Activated T-cell treated with anti-CD3 and anti-CD28 coated beads, Interleukin-2, amount 50 U/mL, for 24 hours (primary cell): ENCODE measurements at regions not wholly inside any gene's neighbourhood (a gene's known extent, or its start where the extent isn't known, plus 50 kb on each side); places are given as distances from the start of the nearest gene placed in this dataset.

Experiments used
- DNase-seq: peaks from one replicate; pipeline ENCODE4 v3.0.0-alpha.2; 2020
- H3K27ac Mint-ChIP-seq: 2 replicates; pipeline ENCODE4 v1.8.0; 2020; ENCODE audit warnings: mild to moderate bottlenecking, mixed read lengths
- H3K27me3 Mint-ChIP-seq: 2 replicates; pipeline ENCODE4 v1.8.0; 2020; ENCODE audit warnings: mixed read lengths
- H3K36me3 Mint-ChIP-seq: 2 replicates; pipeline ENCODE4 v1.8.0; 2020; ENCODE audit warnings: low read depth, mixed read lengths
- H3K4me1 Mint-ChIP-seq: 2 replicates; pipeline ENCODE4 v1.8.0; 2020; ENCODE audit warnings: low read depth, mixed read lengths
- H3K4me3 Mint-ChIP-seq: 2 replicates; pipeline ENCODE4 v1.8.0; 2020; ENCODE audit warnings: mild to moderate bottlenecking, moderate library complexity, mixed read lengths
- H3K9me3 Mint-ChIP-seq: 2 replicates; pipeline ENCODE4 v1.8.0; 2020; ENCODE audit warnings: mixed read lengths

- Mint-ChIP-seq H3K9me3 (no peaks in the 10 kb centered on the region), H3K36me3 (no peaks in the 10 kb centered on the region), H3K4me1 (no peaks in the 10 kb centered on the region), H3K27me3 (peaks cover under 1% of the 10 kb centered on the region), H3K4me3 (no peak overlapping the region), H3K27ac (no peak overlapping the region)
- DNase-seq, result no peak
Observed at GRCh38 chr2:18363348-18363747, 197.1 kb downstream of the RDH14 start.

- no peak for DNase-seq
- Mint-ChIP-seq H3K27ac (no peak overlapping the region), H3K27me3 (no peaks in the 10 kb centered on the region), H3K9me3 (no peaks in the 10 kb centered on the region), H3K4me1 (no peaks in the 10 kb centered on the region), H3K4me3 (no peak overlapping the region), H3K36me3 (no peaks in the 10 kb centered on the region)
Observed at GRCh38 chr2:18362696-18363095, 197.8 kb downstream of the RDH14 start.

GRCh38 chr2:18357537-18357936, 202.9 kb downstream of the RDH14 start:
- Mint-ChIP-seq H3K4me3 (no peak overlapping the region), H3K27me3 (peaks cover 2% of the 10 kb centered on the region), H3K9me3 (no peaks in the 10 kb centered on the region), H3K36me3 (no peaks in the 10 kb centered on the region), H3K4me1 (no peaks in the 10 kb centered on the region), H3K27ac (no peak overlapping the region)
- DNase-seq, result no peak

GRCh38 chr2:18356676-18357075, 203.8 kb downstream of the RDH14 start:
- no peak for DNase-seq
- no peak overlapping the region for H3K4me3 Mint-ChIP-seq
- no peaks in the 10 kb centered on the region for H3K36me3 Mint-ChIP-seq
- H3K27ac Mint-ChIP-seq, result no peak overlapping the region
- peaks cover 2% of the 10 kb centered on the region for H3K27me3 Mint-ChIP-seq
- no peaks in the 10 kb centered on the region for H3K4me1 Mint-ChIP-seq
- no peaks in the 10 kb centered on the region for H3K9me3 Mint-ChIP-seq

- no peaks in the 10 kb centered on the region for H3K9me3 Mint-ChIP-seq
- no peak overlapping the region for H3K4me3 Mint-ChIP-seq
- H3K27me3 Mint-ChIP-seq, result peaks cover 5% of the 10 kb centered on the region
- no peak for DNase-seq
- no peaks in the 10 kb centered on the region for H3K4me1 Mint-ChIP-seq
- no peaks in the 10 kb centered on the region for H3K36me3 Mint-ChIP-seq
- no peak overlapping the region for H3K27ac Mint-ChIP-seq
Observed at GRCh38 chr2:18349421-18349820, 211.0 kb downstream of the RDH14 start.

GRCh38 chr2:18346874-18347273, 213.6 kb downstream of the RDH14 start:
- no peak overlapping the region for H3K4me3 Mint-ChIP-seq
- H3K36me3 Mint-ChIP-seq, result no peaks in the 10 kb centered on the region
- no peak overlapping the region for H3K27ac Mint-ChIP-seq
- no peaks in the 10 kb centered on the region for H3K9me3 Mint-ChIP-seq
- peaks cover 3% of the 10 kb centered on the region for H3K27me3 Mint-ChIP-seq
- no peaks in the 10 kb centered on the region for H3K4me1 Mint-ChIP-seq
- DNase-seq, result no peak

GRCh38 chr2:18346344-18346743, 214.1 kb downstream of the RDH14 start:
- no peaks in the 10 kb centered on the region for H3K36me3 Mint-ChIP-seq
- no peak overlapping the region for H3K4me3 Mint-ChIP-seq
- no peaks in the 10 kb centered on the region for H3K9me3 Mint-ChIP-seq
- no peak overlapping the region for H3K27ac Mint-ChIP-seq
- H3K4me1 Mint-ChIP-seq, result no peaks in the 10 kb centered on the region
- no peak for DNase-seq
- H3K27me3 Mint-ChIP-seq, result peaks cover under 1% of the 10 kb centered on the region

- H3K4me3 Mint-ChIP-seq, result no peak overlapping the region
- H3K4me1 Mint-ChIP-seq, result no peaks in the 10 kb centered on the region
- H3K27ac Mint-ChIP-seq, result no peak overlapping the region
- no peaks in the 10 kb centered on the region for H3K9me3 Mint-ChIP-seq
- H3K36me3 Mint-ChIP-seq, result no peaks in the 10 kb centered on the region
- H3K27me3 Mint-ChIP-seq, result no peaks in the 10 kb centered on the region
- DNase-seq, result no peak
Observed at GRCh38 chr2:18345848-18346247, 214.6 kb downstream of the RDH14 start.

- no peak overlapping the region for H3K27ac Mint-ChIP-seq
Observed at GRCh38 chr2:18342901-18343300, 217.6 kb downstream of the RDH14 start.

GRCh38 chr2:18339326-18339725, 221.1 kb downstream of the RDH14 start:
- H3K4me3 Mint-ChIP-seq, result no peak overlapping the region
- no peaks in the 10 kb centered on the region for H3K4me1 Mint-ChIP-seq
- H3K27me3 Mint-ChIP-seq, result peaks cover 10% of the 10 kb centered on the region
- no peaks in the 10 kb centered on the region for H3K9me3 Mint-ChIP-seq
- no peak for DNase-seq
- H3K27ac Mint-ChIP-seq, result no peak overlapping the region
- H3K36me3 Mint-ChIP-seq, result no peaks in the 10 kb centered on the region

More at GRCh38 chr2:18342901-18343300, 217.6 kb downstream of the RDH14 start:
- Mint-ChIP-seq H3K27me3 (no peaks in the 10 kb centered on the region), H3K9me3 (no peaks in the 10 kb centered on the region), H3K4me3 (no peak overlapping the region), H3K36me3 (no peaks in the 10 kb centered on the region), H3K4me1 (no peaks in the 10 kb centered on the region)
- no peak for DNase-seq

- no peaks in the 10 kb centered on the region for H3K4me1 Mint-ChIP-seq
- no peak overlapping the region for H3K4me3 Mint-ChIP-seq
- H3K27me3 Mint-ChIP-seq, result peaks cover 13% of the 10 kb centered on the region
- H3K27ac Mint-ChIP-seq, result no peak overlapping the region
- DNase-seq, result no peak
- H3K9me3 Mint-ChIP-seq, result no peaks in the 10 kb centered on the region
- H3K36me3 Mint-ChIP-seq, result no peaks in the 10 kb centered on the region
Observed at GRCh38 chr2:18336975-18337374, 223.5 kb downstream of the RDH14 start.

GRCh38 chr2:18332477-18332876, 228.0 kb downstream of the RDH14 start:
- Mint-ChIP-seq H3K9me3 (no peaks in the 10 kb centered on the region), H3K4me1 (no peaks in the 10 kb centered on the region), H3K4me3 (no peak overlapping the region), H3K27me3 (peaks cover 13% of the 10 kb centered on the region), H3K27ac (no peak overlapping the region), H3K36me3 (no peaks in the 10 kb centered on the region)
- DNase-seq, result no peak

GRCh38 chr2:18325118-18325517, 235.3 kb downstream of the RDH14 start:
- Mint-ChIP-seq H3K4me3 (no peak overlapping the region), H3K9me3 (no peaks in the 10 kb centered on the region), H3K4me1 (no peaks in the 10 kb centered on the region), H3K27ac (no peak overlapping the region), H3K27me3 (no peaks in the 10 kb centered on the region), H3K36me3 (no peaks in the 10 kb centered on the region)
- no peak for DNase-seq

- Mint-ChIP-seq H3K4me3 (no peak overlapping the region), H3K4me1 (no peaks in the 10 kb centered on the region), H3K9me3 (no peaks in the 10 kb centered on the region), H3K27me3 (no peaks in the 10 kb centered on the region), H3K36me3 (no peaks in the 10 kb centered on the region), H3K27ac (no peak overlapping the region)
- DNase-seq, result no peak
Observed at GRCh38 chr2:18319987-18320386, 240.5 kb downstream of the RDH14 start.

GRCh38 chr2:18317017-18317416, 243.4 kb downstream of the RDH14 start:
- H3K36me3 Mint-ChIP-seq, result no peaks in the 10 kb centered on the region
- no peaks in the 10 kb centered on the region for H3K27me3 Mint-ChIP-seq
- H3K4me1 Mint-ChIP-seq, result no peaks in the 10 kb centered on the region
- no peak overlapping the region for H3K4me3 Mint-ChIP-seq
- H3K9me3 Mint-ChIP-seq, result no peaks in the 10 kb centered on the region
- no peak overlapping the region for H3K27ac Mint-ChIP-seq
- no peak for DNase-seq

GRCh38 chr2:18312818-18313217, 247.6 kb downstream of the RDH14 start:
- H3K4me3 Mint-ChIP-seq, result no peak overlapping the region
- no peaks in the 10 kb centered on the region for H3K4me1 Mint-ChIP-seq
- H3K27me3 Mint-ChIP-seq, result peaks cover 4% of the 10 kb centered on the region
- H3K27ac Mint-ChIP-seq, result no peak overlapping the region
- no peaks in the 10 kb centered on the region for H3K36me3 Mint-ChIP-seq
- peaks cover 2% of the 10 kb centered on the region for H3K9me3 Mint-ChIP-seq
- no peak for DNase-seq
